VCaP (cell line): ENCODE measurements at regions not wholly inside any gene's neighbourhood (a gene's known extent, or its start where the extent isn't known, plus 50 kb on each side); places are given as distances from the start of the nearest gene placed in this dataset.
"Not testable (repeated sequence)": the region's sequence is repeated elsewhere in the genome, so short reads cannot be mapped to it uniquely, and the experiment has no call there.

Source experiments
- H3K27ac ChIP-seq: fragments of 450-650 bp; 2 replicates; pipeline ENCODE4 v1.5.1; 2017
- CTCF ChIP-seq: fragments of 450-650 bp; conservative IDR thresholded peaks from 2 replicates; pipeline ENCODE4 v1.5.1; 2017; ENCODE audit warnings: mild to moderate bottlenecking, moderate library complexity

GRCh38 chr1:188652678-188653077, 1823.9 kb downstream of the PLA2G4A start:
- no peak overlapping the region for H3K27ac ChIP-seq

GRCh38 chr1:188655966-188656365, 1821.7 kb downstream of the BRINP3 start:
- H3K27ac ChIP-seq: not testable (repeated sequence)

More at GRCh38 chr1:188652678-188653077, 1823.9 kb downstream of the PLA2G4A start:
- TF ChIP-seq CTCF: no peak

- H3K27ac ChIP-seq: no peak overlapping the region
- no peak for TF ChIP-seq CTCF
These were observed 1817.1 kb downstream of the BRINP3 start for GRCh38 chr1:188660572-188660971.

- TF ChIP-seq CTCF: no peak
These were observed 1812.2 kb downstream of the BRINP3 start for GRCh38 chr1:188665477-188665876.

GRCh38 chr1:188668083-188668482, 1809.6 kb downstream of the BRINP3 start:
- no peak overlapping the region for H3K27ac ChIP-seq
- TF ChIP-seq CTCF: no peak

More at GRCh38 chr1:188665477-188665876, 1812.2 kb downstream of the BRINP3 start:
- H3K27ac ChIP-seq: no peak overlapping the region

- H3K27ac ChIP-seq: no peak overlapping the region
- TF ChIP-seq CTCF: no peak
These were observed 1807.8 kb downstream of the BRINP3 start for GRCh38 chr1:188669728-188670382.

GRCh38 chr1:188670837-188671236, 1806.8 kb downstream of the BRINP3 start:
- H3K27ac ChIP-seq: no peak overlapping the region
- TF ChIP-seq CTCF: no peak

GRCh38 chr1:188672153-188672552, 1805.5 kb downstream of the BRINP3 start:
- no peak for TF ChIP-seq CTCF
- no peak overlapping the region for H3K27ac ChIP-seq
